Activated CD4-positive, alpha-beta T cell treated with anti-CD3 and anti-CD28 coated beads, Interleukin-2, amount 10 ng/mL, durations not matched to agents 24 days and 14 days (primary cell): ENCODE measurements at regions not wholly inside any gene's neighbourhood (a gene's known extent, or its start where the extent isn't known, plus 50 kb on each side); places are given as distances from the start of the nearest gene placed in this dataset.

ENCODE experiments used
- DNase-seq: peaks from one replicate; pipeline ENCODE4 v3.0.0; 2022
- H3K27ac Mint-ChIP-seq: one replicate; pipeline ENCODE4 v1.8.0; 2022; ENCODE audit warnings: mild to moderate bottlenecking, mixed read lengths
- H3K27me3 Mint-ChIP-seq: one replicate; pipeline ENCODE4 v1.8.0; 2022; ENCODE audit warnings: mixed read lengths
- H3K36me3 Mint-ChIP-seq: one replicate; pipeline ENCODE4 v1.8.0; 2022; ENCODE audit warnings: low read depth, mild to moderate bottlenecking, mixed read lengths
- H3K4me1 Mint-ChIP-seq: one replicate; pipeline ENCODE4 v1.8.0; 2021; ENCODE audit warnings: mixed read lengths
- H3K4me3 Mint-ChIP-seq: one replicate; pipeline ENCODE4 v1.8.0; 2022; ENCODE audit warnings: mild to moderate bottlenecking, moderate library complexity, mixed read lengths
- H3K9me3 Mint-ChIP-seq: one replicate; pipeline ENCODE4 v1.8.0; 2021; ENCODE audit warnings: mixed read lengths
- intact Hi-C: fragments of 100-400 bp; cut with micrococcal nuclease; formaldehyde crosslinking; loops from one replicate; pipeline ENCODE4 v1.15.1; 2023

GRCh38 chr5:125315306-125315705 is 568.9 kb upstream of the ZNF608 start:
- no peaks in the 10 kb centered on the region for H3K27me3 Mint-ChIP-seq
- H3K4me3 Mint-ChIP-seq = no peak overlapping the region
- H3K36me3 Mint-ChIP-seq = no peaks in the 10 kb centered on the region
- no peak overlapping the region for H3K27ac Mint-ChIP-seq
- intact Hi-C loops = no loop called here
- no peaks in the 10 kb centered on the region for H3K9me3 Mint-ChIP-seq
- no peak for DNase-seq
- H3K4me1 Mint-ChIP-seq = no peaks in the 10 kb centered on the region

- H3K4me1 Mint-ChIP-seq = no peaks in the 10 kb centered on the region
- H3K9me3 Mint-ChIP-seq = no peaks in the 10 kb centered on the region
- intact Hi-C loops = no loop called here
- H3K4me3 Mint-ChIP-seq = no peak overlapping the region
- DNase-seq = no peak
- no peak overlapping the region for H3K27ac Mint-ChIP-seq
- no peaks in the 10 kb centered on the region for H3K36me3 Mint-ChIP-seq
- no peaks in the 10 kb centered on the region for H3K27me3 Mint-ChIP-seq
Measured at GRCh38 chr5:125316391-125316790, 570.0 kb upstream of the ZNF608 start.

- no peaks in the 10 kb centered on the region for H3K27me3 Mint-ChIP-seq
- intact Hi-C loops = no loop called here
- no peak overlapping the region for H3K27ac Mint-ChIP-seq
- H3K9me3 Mint-ChIP-seq = no peaks in the 10 kb centered on the region
- no peaks in the 10 kb centered on the region for H3K4me1 Mint-ChIP-seq
- no peak for DNase-seq
- no peaks in the 10 kb centered on the region for H3K36me3 Mint-ChIP-seq
- no peak overlapping the region for H3K4me3 Mint-ChIP-seq
Measured at GRCh38 chr5:125316915-125317535, 570.6 kb upstream of the ZNF608 start.

GRCh38 chr5:125317536-125317995 is 571.1 kb upstream of the ZNF608 start:
- no peak for DNase-seq
- H3K27me3 Mint-ChIP-seq = no peaks in the 10 kb centered on the region
- no peaks in the 10 kb centered on the region for H3K4me1 Mint-ChIP-seq
- H3K9me3 Mint-ChIP-seq = no peaks in the 10 kb centered on the region
- no peak overlapping the region for H3K4me3 Mint-ChIP-seq
- no peaks in the 10 kb centered on the region for H3K36me3 Mint-ChIP-seq
- no peak overlapping the region for H3K27ac Mint-ChIP-seq
- intact Hi-C loops = no loop called here

GRCh38 chr5:125321654-125322053 is 575.2 kb upstream of the ZNF608 start:
- Mint-ChIP-seq H3K4me3 (no peak overlapping the region), H3K9me3 (no peaks in the 10 kb centered on the region), H3K27ac (no peak overlapping the region), H3K4me1 (no peaks in the 10 kb centered on the region), H3K36me3 (no peaks in the 10 kb centered on the region), H3K27me3 (no peaks in the 10 kb centered on the region)
- DNase-seq = no peak
- intact Hi-C loops = no loop called here

- no peaks in the 10 kb centered on the region for H3K36me3 Mint-ChIP-seq
- no peaks in the 10 kb centered on the region for H3K9me3 Mint-ChIP-seq
- H3K4me3 Mint-ChIP-seq = no peak overlapping the region
- H3K27me3 Mint-ChIP-seq = no peaks in the 10 kb centered on the region
- no peak overlapping the region for H3K27ac Mint-ChIP-seq
- intact Hi-C loops = no loop called here
- DNase-seq = no peak
- H3K4me1 Mint-ChIP-seq = no peaks in the 10 kb centered on the region
Measured at GRCh38 chr5:125323613-125324012, 577.2 kb upstream of the ZNF608 start.

GRCh38 chr5:125325488-125326149 is 579.2 kb upstream of the ZNF608 start:
- no peaks in the 10 kb centered on the region for H3K36me3 Mint-ChIP-seq

GRCh38 chr5:125326150-125326510 is 579.7 kb upstream of the ZNF608 start:
- no peaks in the 10 kb centered on the region for H3K27me3 Mint-ChIP-seq
- no peak for DNase-seq

More at GRCh38 chr5:125325488-125326149, 579.2 kb upstream of the ZNF608 start:
- DNase-seq = no peak
- no peak overlapping the region for H3K4me3 Mint-ChIP-seq
- no peaks in the 10 kb centered on the region for H3K27me3 Mint-ChIP-seq
- peaks cover 3% of the 10 kb centered on the region for H3K9me3 Mint-ChIP-seq
- H3K4me1 Mint-ChIP-seq = no peaks in the 10 kb centered on the region
- no peak overlapping the region for H3K27ac Mint-ChIP-seq
- intact Hi-C loops = no loop called here

GRCh38 chr5:125327676-125328075 is 581.2 kb upstream of the ZNF608 start:
- no peaks in the 10 kb centered on the region for H3K36me3 Mint-ChIP-seq
- H3K27me3 Mint-ChIP-seq = no peaks in the 10 kb centered on the region
- H3K4me3 Mint-ChIP-seq = no peak overlapping the region
- peaks cover 3% of the 10 kb centered on the region for H3K9me3 Mint-ChIP-seq
- H3K4me1 Mint-ChIP-seq = no peaks in the 10 kb centered on the region
- intact Hi-C loops = no loop called here
- H3K27ac Mint-ChIP-seq = no peak overlapping the region
- no peak for DNase-seq

More at GRCh38 chr5:125326150-125326510, 579.7 kb upstream of the ZNF608 start:
- Mint-ChIP-seq H3K4me1 (no peaks in the 10 kb centered on the region), H3K36me3 (no peaks in the 10 kb centered on the region), H3K27ac (no peak overlapping the region), H3K9me3 (peaks cover 3% of the 10 kb centered on the region), H3K4me3 (no peak overlapping the region)
- intact Hi-C loops = no loop called here

- no peak for DNase-seq
- Mint-ChIP-seq H3K27ac (no peak overlapping the region), H3K4me3 (no peak overlapping the region), H3K27me3 (no peaks in the 10 kb centered on the region), H3K36me3 (no peaks in the 10 kb centered on the region), H3K9me3 (peaks cover 3% of the 10 kb centered on the region), H3K4me1 (no peaks in the 10 kb centered on the region)
- intact Hi-C loops = no loop called here
Measured at GRCh38 chr5:125331987-125332598, 585.7 kb upstream of the ZNF608 start.

GRCh38 chr5:125333416-125333815 is 587.0 kb upstream of the ZNF608 start:
- Mint-ChIP-seq H3K4me3 (no peak overlapping the region), H3K27ac (no peak overlapping the region), H3K36me3 (no peaks in the 10 kb centered on the region), H3K4me1 (no peaks in the 10 kb centered on the region), H3K9me3 (peaks cover 3% of the 10 kb centered on the region), H3K27me3 (no peaks in the 10 kb centered on the region)
- intact Hi-C loops = no loop called here
- DNase-seq = no peak

GRCh38 chr5:125336401-125336800 is 590.0 kb upstream of the ZNF608 start:
- Mint-ChIP-seq H3K27ac (no peak overlapping the region), H3K27me3 (no peaks in the 10 kb centered on the region), H3K4me1 (no peaks in the 10 kb centered on the region), H3K4me3 (no peak overlapping the region), H3K9me3 (no peaks in the 10 kb centered on the region), H3K36me3 (no peaks in the 10 kb centered on the region)
- intact Hi-C loops = no loop called here
- no peak for DNase-seq

- H3K4me3 Mint-ChIP-seq = no peak overlapping the region
- H3K27ac Mint-ChIP-seq = no peak overlapping the region
- H3K9me3 Mint-ChIP-seq = no peaks in the 10 kb centered on the region
- H3K27me3 Mint-ChIP-seq = no peaks in the 10 kb centered on the region
- no peaks in the 10 kb centered on the region for H3K36me3 Mint-ChIP-seq
- no peaks in the 10 kb centered on the region for H3K4me1 Mint-ChIP-seq
- intact Hi-C loops = no loop called here
- no peak for DNase-seq
Measured at GRCh38 chr5:125337294-125337693, 590.9 kb upstream of the ZNF608 start.

- H3K27ac Mint-ChIP-seq = no peak overlapping the region
- no peak overlapping the region for H3K4me3 Mint-ChIP-seq
- no peaks in the 10 kb centered on the region for H3K4me1 Mint-ChIP-seq
- intact Hi-C loops = no loop called here
- H3K27me3 Mint-ChIP-seq = no peaks in the 10 kb centered on the region
- H3K36me3 Mint-ChIP-seq = no peaks in the 10 kb centered on the region
- no peaks in the 10 kb centered on the region for H3K9me3 Mint-ChIP-seq
- DNase-seq = no peak
Measured at GRCh38 chr5:125338440-125339174, 592.2 kb upstream of the ZNF608 start.
